ENCODE measurements at regions not wholly inside any gene's neighbourhood (a gene's known extent, or its start where the extent isn't known, plus 50 kb on each side); places are given as distances from the start of the nearest gene placed in this dataset.

GRCh38 chr1:81382561-81382960 lies 418.2 kb upstream of the ADGRL2 start:
- TF ChIP-seq, protein P1, sequence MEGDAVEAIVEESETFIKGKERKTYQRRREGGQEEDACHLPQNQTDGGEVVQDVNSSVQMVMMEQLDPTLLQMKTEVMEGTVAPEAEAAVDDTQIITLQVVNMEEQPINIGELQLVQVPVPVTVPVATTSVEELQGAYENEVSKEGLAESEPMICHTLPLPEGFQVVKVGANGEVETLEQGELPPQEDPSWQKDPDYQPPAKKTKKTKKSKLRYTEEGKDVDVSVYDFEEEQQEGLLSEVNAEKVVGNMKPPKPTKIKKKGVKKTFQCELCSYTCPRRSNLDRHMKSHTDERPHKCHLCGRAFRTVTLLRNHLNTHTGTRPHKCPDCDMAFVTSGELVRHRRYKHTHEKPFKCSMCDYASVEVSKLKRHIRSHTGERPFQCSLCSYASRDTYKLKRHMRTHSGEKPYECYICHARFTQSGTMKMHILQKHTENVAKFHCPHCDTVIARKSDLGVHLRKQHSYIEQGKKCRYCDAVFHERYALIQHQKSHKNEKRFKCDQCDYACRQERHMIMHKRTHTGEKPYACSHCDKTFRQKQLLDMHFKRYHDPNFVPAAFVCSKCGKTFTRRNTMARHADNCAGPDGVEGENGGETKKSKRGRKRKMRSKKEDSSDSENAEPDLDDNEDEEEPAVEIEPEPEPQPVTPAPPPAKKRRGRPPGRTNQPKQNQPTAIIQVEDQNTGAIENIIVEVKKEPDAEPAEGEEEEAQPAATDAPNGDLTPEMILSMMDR (IDR thresholded peaks at IDR 0.05): no peak
- Mint-ChIP-seq H3K27me3 (ENCODE audit: insufficient read depth) (no peaks in the 10 kb centered on the region; the same call in 1 of the 2 replicates), H3K36me3 (ENCODE audit: low read depth) (no peaks in the 10 kb centered on the region)

GRCh38 chr1:81381881-81382280 lies 418.9 kb upstream of the ADGRL2 start:
- no peaks in the 10 kb centered on the region for H3K36me3 Mint-ChIP-seq (ENCODE audit: low read depth)
- TF ChIP-seq, protein P1 (IDR thresholded peaks at IDR 0.05): no peak
- no peaks in the 10 kb centered on the region for H3K4me1 Mint-ChIP-seq (ENCODE audit: low read depth)
- H3K4me3 Mint-ChIP-seq: no peak overlapping the region
- no peaks in the 10 kb centered on the region; the same call in 1 of the 2 replicates for H3K9me3 Mint-ChIP-seq
- H3K27me3 Mint-ChIP-seq (ENCODE audit: insufficient read depth): no peaks in the 10 kb centered on the region; the same call in 1 of the 2 replicates
- no peak for DNase-seq
- no peak overlapping the region for H3K27ac Mint-ChIP-seq

More at GRCh38 chr1:81382561-81382960, 418.2 kb upstream of the ADGRL2 start:
- H3K27ac Mint-ChIP-seq: no peak overlapping the region
- no peak for DNase-seq
- no peaks in the 10 kb centered on the region for H3K4me1 Mint-ChIP-seq (ENCODE audit: low read depth)
- H3K4me3 Mint-ChIP-seq: no peak overlapping the region
- no peaks in the 10 kb centered on the region; the same call in 1 of the 2 replicates for H3K9me3 Mint-ChIP-seq

- Mint-ChIP-seq H3K4me1 (ENCODE audit: low read depth) (no peaks in the 10 kb centered on the region), H3K4me3 (no peak overlapping the region), H3K27me3 (ENCODE audit: insufficient read depth) (no peaks in the 10 kb centered on the region; the same call in 1 of the 2 replicates), H3K27ac (no peak overlapping the region), H3K9me3 (no peaks in the 10 kb centered on the region; the same call in 1 of the 2 replicates), H3K36me3 (ENCODE audit: low read depth) (no peaks in the 10 kb centered on the region)
- DNase-seq: no peak
- TF ChIP-seq, protein P1 (IDR thresholded peaks at IDR 0.05): no peak
These were observed 420.3 kb upstream of the ADGRL2 start for GRCh38 chr1:81380436-81380835.

GRCh38 chr1:81379430-81379829 lies 421.3 kb upstream of the ADGRL2 start:
- no peaks in the 10 kb centered on the region; the same call in 1 of the 2 replicates for H3K9me3 Mint-ChIP-seq
- H3K4me1 Mint-ChIP-seq (ENCODE audit: low read depth): no peaks in the 10 kb centered on the region
- H3K27ac Mint-ChIP-seq: no peak overlapping the region
- TF ChIP-seq, protein P1 (IDR thresholded peaks at IDR 0.05): no peak
- H3K4me3 Mint-ChIP-seq: no peak overlapping the region
- no peaks in the 10 kb centered on the region for H3K36me3 Mint-ChIP-seq (ENCODE audit: low read depth)
- no peaks in the 10 kb centered on the region; the same call in 1 of the 2 replicates for H3K27me3 Mint-ChIP-seq (ENCODE audit: insufficient read depth)
- DNase-seq: no peak

- H3K27me3 Mint-ChIP-seq (ENCODE audit: insufficient read depth): no peaks in the 10 kb centered on the region; the same call in 1 of the 2 replicates
- TF ChIP-seq, protein P1 (IDR thresholded peaks at IDR 0.05): no peak
- H3K4me1 Mint-ChIP-seq (ENCODE audit: low read depth): no peaks in the 10 kb centered on the region
- peaks cover 7% of the 10 kb centered on the region for H3K9me3 Mint-ChIP-seq
- H3K27ac Mint-ChIP-seq: no peak overlapping the region
- H3K4me3 Mint-ChIP-seq: no peak overlapping the region
- no peak for DNase-seq
- no peaks in the 10 kb centered on the region for H3K36me3 Mint-ChIP-seq (ENCODE audit: low read depth)
These were observed 423.3 kb upstream of the ADGRL2 start for GRCh38 chr1:81377406-81377805.

All from HFFc6 (cell line).